ENCODE measurements at regions not wholly inside any gene's neighbourhood (a gene's known extent, or its start where the extent isn't known, plus 50 kb on each side); places are given as distances from the start of the nearest gene placed in this dataset.

DNA sequence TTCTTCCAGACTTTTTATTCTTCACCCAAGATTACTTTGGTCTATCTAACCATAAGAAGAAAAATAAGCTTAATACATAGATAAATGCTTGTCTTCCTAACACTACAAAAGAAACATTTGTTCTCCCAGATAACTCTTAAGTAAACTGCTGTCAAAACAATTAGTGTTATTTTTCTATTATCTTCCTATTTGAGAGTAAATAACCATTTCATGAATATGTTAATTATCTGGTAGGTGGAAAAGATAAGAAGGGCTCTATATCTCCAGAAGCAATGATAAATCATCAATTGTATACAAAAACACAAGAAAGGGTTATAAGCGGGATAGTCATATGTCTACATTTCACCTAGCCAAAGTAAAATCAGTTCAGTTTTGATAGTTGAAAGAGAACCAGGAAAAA, 180.4 kb downstream of the ZIC3 start:
- TF ChIP-seq CTCF (IDR thresholded peaks at IDR 0.05) (no peak), EZH2 (IDR thresholded peaks at IDR 0.05; ENCODE audit: borderline replicate concordance, insufficient read depth, low read depth, low read length, poor library complexity, severe bottlenecking) (no peak)
